HG02973 (cell line): ENCODE measurements at regions not wholly inside any gene's neighbourhood (a gene's known extent, or its start where the extent isn't known, plus 50 kb on each side); places are given as distances from the start of the nearest gene placed in this dataset.

Experiments used
- ATAC-seq: cut with Tn5 transposase; IDR thresholded peaks from one replicate; pipeline ENCODE4 v1.9.1; 2021; ENCODE audit warnings: moderate library complexity; ENCODE audit not compliant: unreplicated experiment

DNA sequence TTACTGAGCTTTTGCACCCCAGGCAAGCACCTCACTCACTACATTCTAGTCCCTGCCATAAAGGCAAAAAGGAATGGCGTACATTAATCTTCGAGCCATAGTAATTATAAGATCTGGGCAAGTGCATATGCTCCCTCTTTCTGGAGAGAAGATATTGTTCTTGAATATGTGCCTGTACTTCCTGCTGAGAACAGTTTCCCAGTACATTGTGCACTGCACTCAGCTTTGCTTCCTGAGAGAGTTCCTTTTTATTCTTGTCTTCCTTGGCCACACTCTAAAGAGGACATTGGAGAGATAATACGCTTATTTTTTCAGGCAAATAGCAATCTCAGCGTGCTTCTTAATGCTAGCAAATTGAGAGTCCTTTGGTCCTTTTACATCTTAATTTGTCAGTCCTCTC is 909.0 kb upstream of the PCDH10 start:
- no peak for ATAC-seq

DNA sequence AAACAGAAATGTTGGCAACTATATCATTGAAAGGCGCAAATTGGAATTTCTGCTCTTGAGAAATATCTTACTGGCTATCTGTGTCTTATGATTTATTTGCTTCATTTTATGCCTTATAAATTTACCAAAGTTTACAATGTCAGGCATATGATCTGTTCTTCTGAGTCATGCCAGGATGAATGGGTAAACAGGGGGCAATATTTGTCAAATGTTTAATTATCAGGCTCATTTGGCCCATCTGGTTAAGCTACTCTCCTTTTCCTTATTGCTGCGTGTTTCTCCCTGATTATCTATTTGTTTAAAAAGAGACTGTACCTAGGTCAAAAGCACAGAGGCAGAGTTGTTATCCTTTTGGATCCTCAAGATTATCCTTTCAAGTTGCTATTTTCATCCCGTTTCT is 903.8 kb upstream of the PCDH10 start:
- no peak for ATAC-seq

- ATAC-seq: no peak
Measured at GRCh38 chr4:132264176-132264575, 884.9 kb upstream of the PCDH10 start.

DNA sequence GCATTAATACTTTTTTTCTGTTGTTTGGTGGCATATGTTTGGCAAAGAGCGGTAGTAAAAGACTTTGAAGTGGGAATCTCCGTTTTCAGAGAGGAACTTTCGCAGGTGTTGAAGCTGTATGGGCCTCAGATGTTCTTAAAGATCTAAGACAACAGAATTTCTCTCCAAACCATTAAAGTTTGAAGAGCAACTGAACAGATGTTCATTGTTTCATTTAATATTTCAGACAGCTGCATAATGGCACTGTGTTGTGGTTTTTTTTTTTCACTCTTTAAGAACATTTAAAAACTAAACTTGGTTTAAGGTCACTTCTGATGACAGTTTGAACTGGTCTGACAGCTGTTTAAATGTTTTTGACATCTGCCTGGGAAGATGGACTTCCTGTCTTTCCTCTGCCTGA is 882.7 kb upstream of the PCDH10 start:
- ATAC-seq: no peak

DNA sequence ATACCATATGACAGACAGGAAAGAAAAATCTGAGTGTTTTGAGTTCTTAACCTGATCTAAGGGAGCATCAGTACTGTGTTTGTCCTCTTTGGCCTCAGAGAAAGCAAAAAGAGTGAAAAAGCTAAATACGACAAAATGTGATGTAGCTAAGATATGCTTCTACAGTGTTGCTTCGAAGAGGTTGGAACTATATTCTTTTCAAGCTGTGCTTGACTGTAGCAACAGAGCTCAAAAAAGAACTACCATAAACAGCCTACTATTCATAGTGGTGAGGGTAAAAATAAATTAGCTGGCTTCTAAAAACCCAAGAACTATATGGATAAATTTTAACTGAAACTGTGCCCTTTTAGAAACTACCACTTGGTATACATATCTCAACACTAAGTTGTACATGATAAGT is 881.8 kb upstream of the PCDH10 start:
- ATAC-seq: no peak

- ATAC-seq: no peak
Measured at GRCh38 chr4:132269303-132269990, 879.6 kb upstream of the PCDH10 start.

- no peak for ATAC-seq
Measured at GRCh38 chr4:132275583-132276121, 873.4 kb upstream of the PCDH10 start.

- no peak for ATAC-seq
Measured at GRCh38 chr4:132276185-132276584, 872.9 kb upstream of the PCDH10 start.

DNA sequence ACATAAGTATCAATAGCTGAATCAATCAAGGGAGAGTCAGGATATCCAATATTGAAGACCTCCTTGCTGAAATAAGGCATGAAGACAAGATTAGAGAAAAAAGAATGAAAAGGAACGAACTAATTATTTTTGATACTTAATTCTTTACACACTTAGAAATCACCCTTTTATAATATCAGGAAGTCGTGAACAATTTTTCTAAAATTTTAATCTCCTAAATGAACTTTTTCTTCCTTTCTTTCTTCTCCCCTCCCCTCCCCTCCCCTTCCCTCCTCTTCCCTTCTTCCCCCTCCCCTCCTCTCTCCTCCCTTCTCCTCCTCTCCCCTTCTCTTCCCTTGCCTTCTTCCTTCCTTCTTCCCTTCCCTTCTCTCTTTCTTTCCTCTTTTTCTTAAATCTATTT is 872.1 kb upstream of the PCDH10 start:
- ATAC-seq: no peak

DNA sequence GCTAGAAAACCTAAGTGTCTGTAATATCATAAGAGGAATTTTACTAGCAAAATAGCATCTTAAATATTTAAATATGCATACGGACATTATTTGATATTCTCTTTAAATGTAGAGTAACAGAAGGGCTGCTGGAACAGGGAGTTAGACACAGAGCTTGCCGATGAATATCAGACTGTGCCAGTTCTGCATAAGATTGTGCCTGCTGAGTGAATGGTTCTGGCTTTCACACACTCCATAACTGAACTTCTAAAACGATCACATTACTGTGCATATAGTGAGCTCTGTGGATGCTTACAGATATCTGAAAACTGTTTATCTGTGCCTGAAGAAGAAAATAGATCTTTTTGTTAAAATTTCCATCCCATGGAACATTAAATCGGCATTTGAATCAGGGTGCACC is 867.4 kb upstream of the PCDH10 start:
- ATAC-seq: no peak

DNA sequence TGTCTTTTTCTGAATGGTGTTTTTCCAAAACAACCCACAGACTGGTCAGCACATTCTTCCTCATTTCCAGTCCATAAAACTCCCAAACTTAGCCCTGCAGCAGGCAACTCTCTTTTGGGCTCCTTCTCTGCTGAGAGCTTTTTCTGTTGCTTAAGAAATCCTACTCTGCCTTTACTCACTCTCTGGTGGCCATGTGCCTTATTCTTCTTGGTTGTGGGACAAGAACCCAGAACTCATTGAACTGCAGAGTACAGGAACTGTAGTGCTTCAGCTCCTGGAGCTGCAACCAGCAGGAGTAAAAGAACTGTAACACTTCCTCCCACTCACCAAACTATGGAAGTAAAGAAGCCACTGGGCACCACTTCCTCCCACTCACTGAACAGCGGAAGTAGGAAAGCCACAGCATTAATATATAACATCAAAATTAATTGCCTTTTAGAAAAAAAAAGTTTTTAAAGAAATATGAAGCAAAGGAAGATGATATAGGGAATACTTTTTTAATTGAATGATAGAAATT is 864.1 kb upstream of the PCDH10 start:
- no peak for ATAC-seq

GRCh38 chr4:132297346-132297745 is 851.7 kb upstream of the PCDH10 start:
- ATAC-seq: no peak

GRCh38 chr4:132299841-132300240 is 849.3 kb upstream of the PCDH10 start:
- ATAC-seq: no peak

- ATAC-seq: no peak
Measured at GRCh38 chr4:132312521-132312920, 836.6 kb upstream of the PCDH10 start.

- ATAC-seq: no peak
Measured at GRCh38 chr4:132313852-132314251, 835.2 kb upstream of the PCDH10 start.

- no peak for ATAC-seq
Measured at GRCh38 chr4:132316738-132317137, 832.4 kb upstream of the PCDH10 start.

GRCh38 chr4:132317923-132318322 is 831.2 kb upstream of the PCDH10 start:
- no peak for ATAC-seq

- ATAC-seq: no peak
Measured at GRCh38 chr4:132328761-132329160, 820.3 kb upstream of the PCDH10 start.

- ATAC-seq: no peak
Measured at GRCh38 chr4:132330994-132331393, 818.1 kb upstream of the PCDH10 start.

- ATAC-seq: no peak
Measured at GRCh38 chr4:132332932-132333723, 816.0 kb upstream of the PCDH10 start.

DNA sequence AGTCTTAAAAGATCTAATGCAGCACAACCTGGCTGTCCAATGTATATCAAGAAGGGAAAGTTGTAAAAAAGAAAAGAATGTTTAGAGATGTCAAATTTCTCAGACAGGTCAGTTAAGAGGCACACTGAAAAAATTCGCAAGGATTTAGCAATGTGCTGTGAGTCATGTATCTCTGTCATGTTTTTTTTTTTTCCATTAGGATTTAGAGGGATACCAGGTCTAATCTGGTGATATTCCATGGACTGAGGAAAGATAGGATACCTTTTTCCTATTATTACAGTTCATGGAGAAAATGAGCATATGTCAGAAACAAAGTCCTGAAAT is 815.4 kb upstream of the PCDH10 start:
- ATAC-seq: no peak

- no peak for ATAC-seq
Measured at GRCh38 chr4:132334081-132334480, 815.0 kb upstream of the PCDH10 start.
